Right lobe of liver (tissue), 4 donors: ENCODE measurements at regions not wholly inside any gene's neighbourhood (a gene's known extent, or its start where the extent isn't known, plus 50 kb on each side); places are given as distances from the start of the nearest gene placed in this dataset.

Source experiments
- POLR2A ChIP-seq: fragments of 450-650 bp; IDR thresholded peaks from one replicate; pipeline ENCODE4 v1.6.1; 2017; ENCODE audit warnings: antibody characterized with exemption, mild to moderate bottlenecking
- TF ChIP-seq, protein P1 (sequence below), 4 donors: fragments of 200-600 bp in 3 of 4; fragments of 450-650 bp in 1 of 4; IDR thresholded peaks; one replicate each; pipeline versions ENCODE4 v1.5.1 to v1.8.0; 2016 to 2022; ENCODE audit warnings: antibody characterized with exemption in 4 of 4, mild to moderate bottlenecking in 2 of 4
- donor health status: DM: no; HTN: no; CAD: no.
- donor health status: DM: no; HTN: no; CAD: no.
- donor health status: DM: no; HTN: yes; CAD: no.

DNA sequence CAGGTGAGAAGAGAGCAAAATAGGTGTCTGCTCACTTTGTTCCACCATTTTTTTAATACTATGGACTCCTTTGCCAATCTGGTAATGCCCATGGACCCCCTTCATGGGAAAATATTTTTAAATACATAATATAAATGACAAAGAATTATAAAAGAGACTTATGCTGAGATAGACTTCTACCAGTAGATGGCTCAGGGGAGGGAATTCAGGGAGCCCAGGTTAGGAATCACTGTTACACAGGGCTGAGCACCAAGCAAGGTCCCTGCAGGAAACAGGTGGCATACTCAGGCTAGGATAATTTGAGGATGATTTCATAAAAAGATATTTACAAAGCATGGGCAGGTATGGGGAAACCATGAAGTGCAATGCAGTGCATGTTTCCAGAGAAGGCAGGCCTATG, 525.9 kb downstream of the FGF9 start:
- TF ChIP-seq POLR2A, result no peak
- TF ChIP-seq, protein P1, sequence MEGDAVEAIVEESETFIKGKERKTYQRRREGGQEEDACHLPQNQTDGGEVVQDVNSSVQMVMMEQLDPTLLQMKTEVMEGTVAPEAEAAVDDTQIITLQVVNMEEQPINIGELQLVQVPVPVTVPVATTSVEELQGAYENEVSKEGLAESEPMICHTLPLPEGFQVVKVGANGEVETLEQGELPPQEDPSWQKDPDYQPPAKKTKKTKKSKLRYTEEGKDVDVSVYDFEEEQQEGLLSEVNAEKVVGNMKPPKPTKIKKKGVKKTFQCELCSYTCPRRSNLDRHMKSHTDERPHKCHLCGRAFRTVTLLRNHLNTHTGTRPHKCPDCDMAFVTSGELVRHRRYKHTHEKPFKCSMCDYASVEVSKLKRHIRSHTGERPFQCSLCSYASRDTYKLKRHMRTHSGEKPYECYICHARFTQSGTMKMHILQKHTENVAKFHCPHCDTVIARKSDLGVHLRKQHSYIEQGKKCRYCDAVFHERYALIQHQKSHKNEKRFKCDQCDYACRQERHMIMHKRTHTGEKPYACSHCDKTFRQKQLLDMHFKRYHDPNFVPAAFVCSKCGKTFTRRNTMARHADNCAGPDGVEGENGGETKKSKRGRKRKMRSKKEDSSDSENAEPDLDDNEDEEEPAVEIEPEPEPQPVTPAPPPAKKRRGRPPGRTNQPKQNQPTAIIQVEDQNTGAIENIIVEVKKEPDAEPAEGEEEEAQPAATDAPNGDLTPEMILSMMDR (IDR thresholded peaks at IDR 0.05), result no peak
